HG03108 (cell line): ENCODE measurements at regions not wholly inside any gene's neighbourhood (a gene's known extent, or its start where the extent isn't known, plus 50 kb on each side); places are given as distances from the start of the nearest gene placed in this dataset.
"Not testable (repeated sequence)": the region's sequence is repeated elsewhere in the genome, so short reads cannot be mapped to it uniquely, and the experiment has no call there.

ENCODE experiments used
- ATAC-seq: cut with Tn5 transposase; IDR thresholded peaks from one replicate; pipeline ENCODE4 v1.9.1; 2021; ENCODE audit warnings: moderate library complexity; ENCODE audit not compliant: unreplicated experiment

GRCh38 chr14:66315548-66315947 is 170.6 kb upstream of the CCDC196 start:
- ATAC-seq, result no peak

DNA sequence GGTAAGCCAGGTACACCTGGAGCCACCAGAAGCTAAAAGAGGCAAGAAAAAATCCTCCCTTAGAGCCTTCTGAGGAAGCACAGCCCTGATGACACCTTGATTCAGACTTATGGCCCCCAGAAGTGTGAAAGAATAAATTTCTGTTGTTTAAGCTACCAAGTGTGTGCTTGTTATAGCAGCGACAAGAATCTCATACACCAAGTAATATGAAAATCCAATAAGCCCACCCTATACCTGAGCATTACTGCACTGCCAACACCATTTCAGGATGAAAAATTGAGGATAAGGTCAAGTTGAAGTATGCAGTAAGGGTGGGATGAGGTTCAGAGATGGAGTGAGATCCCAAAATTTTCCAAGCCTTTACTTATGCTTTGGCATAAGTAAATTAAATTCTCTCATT is 163.6 kb upstream of the CCDC196 start:
- ATAC-seq, result no peak

DNA sequence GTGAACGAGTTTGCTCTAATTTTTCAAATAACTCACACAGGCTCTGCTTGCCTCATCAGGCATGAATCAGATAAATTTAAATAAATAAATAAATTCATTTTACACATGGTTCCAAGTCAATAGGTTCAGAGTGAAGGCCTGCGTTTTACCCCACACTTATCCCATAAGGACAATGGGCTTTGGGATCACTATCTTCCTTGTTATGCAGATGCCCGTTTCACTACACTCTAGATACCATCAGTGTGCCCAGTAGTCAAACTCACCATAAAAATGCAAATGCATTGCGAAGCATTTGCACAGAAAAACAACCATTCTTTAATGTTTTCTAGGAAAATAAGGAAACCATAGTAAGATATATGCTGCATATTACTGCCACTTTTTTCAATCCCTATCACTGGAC is 155.9 kb upstream of the CCDC196 start:
- ATAC-seq, result no peak

GRCh38 chr14:66330916-66331315 is 155.3 kb upstream of the CCDC196 start:
- ATAC-seq, result no peak

DNA sequence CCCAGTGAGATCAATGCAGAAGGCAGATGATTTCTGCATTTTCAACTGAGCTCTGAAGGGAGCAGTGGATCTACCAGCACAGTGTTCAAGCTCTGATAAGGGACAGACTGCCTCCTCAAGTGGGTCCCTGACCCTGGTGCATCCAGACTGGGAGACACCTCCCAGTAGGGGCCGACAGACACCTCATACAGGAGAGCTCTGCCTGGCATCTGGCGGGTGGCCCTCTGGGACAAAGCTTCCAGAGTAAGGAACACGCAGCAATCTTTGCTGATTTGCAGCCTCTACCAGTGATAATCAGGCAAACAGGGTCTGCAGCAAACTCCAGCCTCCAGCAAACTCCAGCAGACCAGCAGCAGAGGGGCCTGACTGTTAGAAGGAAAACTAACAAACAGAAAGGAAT is 152.9 kb upstream of the CCDC196 start:
- ATAC-seq, result not testable (repeated sequence)

DNA sequence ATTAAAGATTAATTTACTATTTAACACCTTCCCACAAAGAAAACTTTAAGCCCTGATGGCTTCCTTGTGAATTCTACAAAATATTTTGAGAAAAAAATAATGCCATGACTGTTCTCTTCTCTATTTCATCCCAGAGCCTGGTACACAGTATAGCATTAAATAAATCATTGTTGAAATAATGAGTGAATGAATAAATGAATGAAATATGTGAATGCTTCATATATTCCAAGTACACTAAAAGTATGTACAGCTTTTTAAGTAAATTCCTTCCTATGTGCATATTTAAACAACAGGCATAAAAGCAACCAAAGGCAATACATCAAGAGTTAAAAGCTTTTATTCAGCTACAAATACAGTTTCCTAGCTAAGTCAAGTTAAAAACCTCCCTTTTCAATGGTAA is 144.9 kb upstream of the CCDC196 start:
- ATAC-seq, result no peak

DNA sequence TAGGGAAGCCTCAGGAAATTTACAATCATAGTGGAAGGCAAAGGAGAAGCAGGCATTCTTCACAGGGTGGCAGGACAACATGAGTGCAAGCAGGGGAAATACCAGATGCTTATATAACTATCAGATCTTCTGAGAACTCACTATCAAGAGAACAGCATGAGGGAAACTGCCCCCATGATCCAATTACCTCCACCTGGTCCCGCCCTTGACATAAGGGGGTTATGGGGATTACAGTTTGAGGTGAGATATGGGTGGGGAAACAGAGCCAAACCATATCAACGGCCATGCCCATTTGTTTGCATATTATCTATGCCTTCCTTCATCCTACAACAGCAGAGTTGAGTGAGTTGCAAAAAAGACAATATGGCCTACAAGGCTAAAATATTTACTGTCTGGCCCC is 140.2 kb upstream of the CCDC196 start:
- ATAC-seq, result no peak

DNA sequence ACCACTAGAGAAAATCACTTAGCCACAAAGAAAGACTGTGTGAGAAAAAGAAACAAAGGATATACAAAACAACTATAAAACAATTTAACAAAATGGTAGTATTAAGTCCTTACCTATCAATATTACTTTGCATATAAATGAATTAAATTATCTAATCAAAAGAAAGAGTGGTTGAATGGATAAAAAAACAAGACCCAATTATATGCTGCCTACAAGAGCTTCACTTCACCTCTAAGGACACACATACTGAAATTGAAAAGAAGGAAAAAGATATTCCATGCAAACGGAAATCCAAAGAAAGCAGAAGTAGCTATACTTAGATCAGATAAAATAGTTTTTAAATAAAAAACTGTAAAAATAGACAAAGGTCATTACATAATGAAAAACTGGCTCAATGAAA is 134.9 kb upstream of the CCDC196 start:
- no peak for ATAC-seq

DNA sequence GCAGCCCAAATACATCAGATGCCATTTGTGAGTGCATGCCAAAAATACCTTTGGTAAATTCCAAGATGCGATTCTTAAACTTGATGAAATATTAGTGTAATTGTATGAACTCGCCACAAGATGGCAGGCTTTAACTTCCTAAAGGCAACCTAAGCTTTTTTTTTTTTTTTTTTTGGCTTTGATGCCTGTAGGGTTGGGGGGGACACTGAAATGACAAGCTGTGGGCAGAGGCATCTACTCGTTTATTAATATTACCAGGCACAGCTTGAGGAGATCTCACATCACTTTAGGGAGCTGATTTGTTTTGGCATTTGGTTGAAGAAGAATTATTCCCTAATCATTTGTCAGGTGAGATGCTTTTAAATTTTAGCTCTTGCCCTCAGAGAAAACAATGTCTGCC is 126.7 kb upstream of the CCDC196 start:
- no peak for ATAC-seq

GRCh38 chr14:66360366-66360926 is 125.7 kb upstream of the CCDC196 start:
- ATAC-seq, result no peak

DNA sequence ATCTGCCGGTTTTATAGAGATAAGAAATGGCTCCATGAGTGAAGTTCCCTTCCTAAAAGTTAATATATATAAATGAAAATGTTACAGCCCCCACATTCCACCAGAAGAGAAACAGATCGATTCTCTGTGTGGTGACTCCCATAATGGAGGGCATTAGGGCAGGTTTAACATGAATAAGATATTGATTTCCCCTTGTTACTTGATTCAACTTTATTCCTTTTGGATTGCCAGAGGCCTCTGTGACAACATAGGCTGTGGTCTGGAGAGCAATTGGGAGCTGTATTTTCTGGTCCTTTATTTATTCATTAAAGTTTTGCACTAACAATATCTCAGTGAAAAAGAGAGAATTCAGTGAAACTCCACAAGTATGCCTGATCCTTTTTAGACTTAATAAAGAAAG is 125.2 kb upstream of the CCDC196 start:
- ATAC-seq, result no peak

GRCh38 chr14:66365388-66365787 is 120.8 kb upstream of the CCDC196 start:
- ATAC-seq, result no peak

GRCh38 chr14:66369157-66369697 is 116.9 kb upstream of the CCDC196 start:
- ATAC-seq, result no peak

GRCh38 chr14:66371776-66372175 is 114.4 kb upstream of the CCDC196 start:
- no peak for ATAC-seq

GRCh38 chr14:66375046-66375964 is 110.9 kb upstream of the CCDC196 start:
- ATAC-seq, result no peak

GRCh38 chr14:66377574-66377973 is 108.6 kb upstream of the CCDC196 start:
- no peak for ATAC-seq

GRCh38 chr14:66378712-66379505 is 107.3 kb upstream of the CCDC196 start:
- ATAC-seq, result no peak

DNA sequence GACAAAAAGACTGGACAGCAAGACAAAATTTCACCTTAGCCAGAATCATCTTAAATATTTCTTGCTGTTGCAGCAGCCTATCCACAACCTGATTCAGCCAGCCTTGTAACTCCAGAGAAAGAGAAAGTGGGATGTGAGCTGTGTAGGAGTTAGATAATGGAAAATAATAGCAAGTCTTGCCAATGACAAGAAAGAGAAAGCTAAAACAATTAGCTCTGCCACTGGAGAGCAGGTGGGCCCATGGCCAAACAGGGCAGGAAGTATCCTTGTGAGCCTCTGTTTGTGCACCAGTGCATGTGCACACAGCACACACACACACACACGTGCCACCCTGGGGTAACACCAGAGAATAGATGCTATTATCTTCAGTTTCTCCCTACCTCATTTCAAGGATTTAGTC is 106.0 kb upstream of the CCDC196 start:
- ATAC-seq, result no peak

DNA sequence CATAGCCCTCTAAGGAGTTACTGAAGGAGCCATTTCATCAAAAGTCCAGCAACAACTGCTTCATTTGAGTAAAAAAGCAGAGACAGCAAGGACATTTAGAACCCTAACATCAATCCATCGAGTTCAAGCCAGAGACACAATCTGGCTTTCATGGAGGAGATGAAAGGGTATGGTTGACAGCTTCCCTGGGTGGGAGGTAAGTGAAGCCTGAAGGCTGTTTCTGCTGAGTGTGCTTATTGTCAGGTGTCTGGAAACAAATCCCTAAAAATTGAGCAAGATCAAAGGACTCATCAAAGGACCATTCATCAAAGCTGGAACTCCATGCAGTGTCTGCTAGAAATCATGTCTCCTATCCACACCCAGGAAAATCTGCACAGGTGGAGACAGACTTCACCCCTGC is 104.4 kb upstream of the CCDC196 start:
- ATAC-seq, result no peak

DNA sequence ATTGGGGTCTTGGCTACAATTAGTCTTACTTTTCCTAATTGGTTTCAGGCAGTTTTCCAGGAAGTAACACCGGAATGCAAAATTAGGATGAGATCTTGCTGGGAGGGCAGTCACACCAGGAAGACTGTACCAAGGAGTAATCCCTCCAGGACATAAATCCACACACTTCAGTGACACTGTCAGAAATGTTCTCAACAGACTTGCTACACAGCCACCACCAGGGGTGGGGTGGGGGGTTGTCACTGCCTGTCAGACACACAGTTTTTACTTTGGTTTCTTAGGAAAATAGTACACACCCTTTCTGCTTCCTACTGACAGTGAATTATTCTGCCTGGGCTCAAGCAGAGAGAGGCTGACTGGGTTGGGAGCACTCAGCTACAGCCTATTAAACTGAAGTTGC is 102.9 kb upstream of the CCDC196 start:
- ATAC-seq, result no peak

GRCh38 chr14:66383771-66384170 is 102.4 kb upstream of the CCDC196 start:
- no peak for ATAC-seq

- ATAC-seq, result no peak
Measured at GRCh38 chr14:66388516-66388915, 97.7 kb upstream of the CCDC196 start.
